ENCODE measurements at regions not wholly inside any gene's neighbourhood (a gene's known extent, or its start where the extent isn't known, plus 50 kb on each side); places are given as distances from the start of the nearest gene placed in this dataset.

DNA sequence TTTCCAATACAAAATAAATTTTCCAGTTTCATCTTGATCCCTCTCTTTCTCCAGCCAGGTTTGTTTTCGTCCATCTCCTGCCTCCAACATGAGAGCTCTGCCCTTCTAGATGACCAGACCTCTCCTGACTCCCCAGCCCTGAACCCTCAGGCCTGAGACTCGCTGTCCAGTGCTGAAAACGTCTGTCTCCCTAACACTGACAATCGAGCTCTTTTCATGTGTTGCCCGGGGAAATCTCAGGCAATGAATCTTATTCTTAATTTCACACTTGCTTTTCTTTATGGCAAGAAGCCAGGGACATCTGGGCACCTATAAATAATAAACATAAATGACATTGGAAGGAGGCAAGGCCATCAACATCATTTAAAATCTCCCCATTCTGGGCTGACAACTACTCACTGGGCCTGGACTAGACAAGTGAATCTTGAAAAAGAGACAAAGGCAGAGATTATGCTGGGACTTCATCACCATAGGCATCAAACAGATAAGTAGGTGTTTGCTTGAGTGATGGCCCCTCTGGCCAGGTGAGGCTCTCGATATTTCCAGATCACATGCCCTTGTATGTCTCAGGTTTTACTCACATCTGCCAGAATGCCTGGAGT lies 274.5 kb upstream of the B3GAT1 start:
- DNase-seq (no peak), ATAC-seq (no peak)
- H3K4me1 ChIP-seq: no peaks in the 10 kb centered on the region
- intact Hi-C loops (cut with DNase I): no loop called here
- no peak overlapping the region for H3K27ac ChIP-seq
- H3K4me3 ChIP-seq: no peak overlapping the region
- H3K27me3 ChIP-seq: peaks cover 28% of the 10 kb centered on the region
- no peaks in the 10 kb centered on the region for H3K36me3 ChIP-seq
- H3K9me3 ChIP-seq: no peaks in the 10 kb centered on the region
- TF ChIP-seq, protein P1, sequence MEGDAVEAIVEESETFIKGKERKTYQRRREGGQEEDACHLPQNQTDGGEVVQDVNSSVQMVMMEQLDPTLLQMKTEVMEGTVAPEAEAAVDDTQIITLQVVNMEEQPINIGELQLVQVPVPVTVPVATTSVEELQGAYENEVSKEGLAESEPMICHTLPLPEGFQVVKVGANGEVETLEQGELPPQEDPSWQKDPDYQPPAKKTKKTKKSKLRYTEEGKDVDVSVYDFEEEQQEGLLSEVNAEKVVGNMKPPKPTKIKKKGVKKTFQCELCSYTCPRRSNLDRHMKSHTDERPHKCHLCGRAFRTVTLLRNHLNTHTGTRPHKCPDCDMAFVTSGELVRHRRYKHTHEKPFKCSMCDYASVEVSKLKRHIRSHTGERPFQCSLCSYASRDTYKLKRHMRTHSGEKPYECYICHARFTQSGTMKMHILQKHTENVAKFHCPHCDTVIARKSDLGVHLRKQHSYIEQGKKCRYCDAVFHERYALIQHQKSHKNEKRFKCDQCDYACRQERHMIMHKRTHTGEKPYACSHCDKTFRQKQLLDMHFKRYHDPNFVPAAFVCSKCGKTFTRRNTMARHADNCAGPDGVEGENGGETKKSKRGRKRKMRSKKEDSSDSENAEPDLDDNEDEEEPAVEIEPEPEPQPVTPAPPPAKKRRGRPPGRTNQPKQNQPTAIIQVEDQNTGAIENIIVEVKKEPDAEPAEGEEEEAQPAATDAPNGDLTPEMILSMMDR (IDR thresholded peaks at IDR 0.05): no peak

DNA sequence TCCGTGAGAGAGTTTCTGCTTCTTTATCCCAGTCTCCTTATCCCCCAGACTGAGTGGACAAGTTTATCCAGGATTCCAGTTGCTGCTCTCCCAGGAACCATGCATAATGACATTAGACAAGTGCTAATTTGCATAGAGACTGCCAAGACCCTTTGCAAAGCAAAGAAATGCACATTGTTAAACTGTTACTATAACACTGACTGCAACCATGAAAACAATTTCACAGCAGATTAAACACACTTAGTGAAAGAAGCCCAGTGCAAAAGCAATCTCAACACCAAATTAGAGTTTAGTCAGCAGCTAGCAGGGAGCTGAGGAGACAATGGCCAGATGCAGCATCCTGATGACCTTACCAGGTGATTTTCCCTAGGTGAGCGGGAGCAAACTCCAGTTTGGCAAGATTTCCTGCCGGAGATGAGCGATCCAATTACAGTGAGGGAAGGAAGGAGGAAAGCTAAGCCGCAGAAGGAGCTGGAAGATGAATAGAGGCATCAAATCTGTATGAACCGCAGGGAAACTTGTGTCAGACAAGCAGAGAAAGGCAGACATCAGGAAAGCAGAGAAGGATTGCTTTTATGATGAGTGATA lies 273.8 kb upstream of the B3GAT1 start:
- no peak for ATAC-seq
- no peaks in the 10 kb centered on the region for H3K4me1 ChIP-seq
- intact Hi-C loops (cut with DNase I): no loop called here
- H3K36me3 ChIP-seq: no peaks in the 10 kb centered on the region
- TF ChIP-seq, protein P1 (IDR thresholded peaks at IDR 0.05): no peak
- no peak for DNase-seq
- H3K9me3 ChIP-seq: no peaks in the 10 kb centered on the region
- no peak overlapping the region for H3K27ac ChIP-seq
- H3K4me3 ChIP-seq: no peak overlapping the region
- H3K27me3 ChIP-seq: peaks cover 22% of the 10 kb centered on the region

DNA sequence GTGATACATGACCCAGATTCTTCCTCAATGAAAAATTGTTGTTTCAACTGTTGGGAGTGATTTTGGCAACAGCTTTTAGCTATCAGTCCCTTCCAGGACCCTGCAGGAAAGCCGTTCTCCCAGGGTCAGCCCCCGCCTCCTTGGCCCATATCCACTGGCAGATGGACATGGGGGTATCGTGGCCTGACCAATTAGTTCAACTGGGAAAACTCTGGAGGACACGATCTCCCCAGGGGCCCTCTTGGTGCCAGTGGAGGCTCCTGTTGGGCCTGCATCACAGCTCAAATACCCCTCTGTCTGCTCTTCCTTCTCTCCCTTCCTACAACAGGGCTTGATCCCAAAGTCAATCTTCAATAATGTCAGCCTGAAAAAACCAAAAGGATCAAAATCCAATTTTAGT lies 272.5 kb upstream of the B3GAT1 start:
- no peaks in the 10 kb centered on the region for H3K36me3 ChIP-seq
- no peak overlapping the region for H3K4me3 ChIP-seq
- H3K4me1 ChIP-seq: no peaks in the 10 kb centered on the region
- TF ChIP-seq, protein P1 (IDR thresholded peaks at IDR 0.05): no peak
- intact Hi-C loops (cut with DNase I): no loop called here
- no peaks in the 10 kb centered on the region for H3K9me3 ChIP-seq
- ATAC-seq (no peak), DNase-seq (no peak)
- H3K27ac ChIP-seq: no peak overlapping the region
- peaks cover 11% of the 10 kb centered on the region for H3K27me3 ChIP-seq

DNA sequence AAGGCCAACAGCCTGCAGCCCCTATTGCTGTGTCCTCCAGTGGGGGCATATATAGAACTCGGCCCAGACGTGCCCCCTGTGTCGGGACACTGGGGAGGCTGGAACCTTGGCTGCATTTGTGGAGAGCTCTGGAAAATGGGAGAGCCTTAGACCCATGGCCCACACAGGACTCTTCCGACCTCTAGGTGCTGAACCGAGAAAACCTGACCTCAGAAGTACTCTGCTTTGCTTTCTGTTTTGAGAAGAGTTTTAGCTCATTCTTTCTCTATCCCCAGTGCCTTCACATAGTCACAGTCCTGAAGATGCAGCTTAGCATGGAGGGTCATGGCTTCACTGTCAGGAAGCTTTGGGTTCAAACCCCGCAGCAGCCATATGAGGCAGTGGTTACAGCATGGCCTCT lies 271.8 kb upstream of the B3GAT1 start:
- TF ChIP-seq, protein P1 (IDR thresholded peaks at IDR 0.05): no peak
- Histone ChIP-seq H3K9me3 (no peaks in the 10 kb centered on the region), H3K27ac (no peak overlapping the region), H3K4me1 (no peaks in the 10 kb centered on the region), H3K4me3 (no peak overlapping the region), H3K36me3 (no peaks in the 10 kb centered on the region), H3K27me3 (peaks cover 4% of the 10 kb centered on the region)
- intact Hi-C loops (cut with DNase I): no loop called here
- ATAC-seq (peak; percentile 9), DNase-seq (no peak)

DNA sequence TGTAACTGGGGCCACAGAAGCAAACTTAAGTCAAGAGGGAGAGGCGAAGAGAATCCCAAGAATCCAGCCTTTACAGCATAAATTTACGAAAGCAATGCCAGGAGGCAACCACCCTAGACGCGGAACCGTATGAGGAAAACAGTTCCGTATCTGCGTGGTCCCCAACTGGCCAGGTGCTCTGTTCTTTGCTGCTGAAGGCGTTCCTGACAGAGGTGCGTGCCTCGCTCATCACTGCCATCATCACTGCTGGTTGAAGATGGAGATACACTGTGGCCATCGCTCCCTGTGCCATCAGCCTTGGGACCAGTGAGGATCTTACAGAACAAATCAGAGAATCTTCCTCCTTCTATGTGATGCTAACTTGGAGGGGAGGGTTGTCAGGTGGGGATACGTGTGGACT lies 270.5 kb upstream of the B3GAT1 start:
- no peaks in the 10 kb centered on the region for H3K4me1 ChIP-seq
- no peaks in the 10 kb centered on the region for H3K36me3 ChIP-seq
- TF ChIP-seq, protein P1 (IDR thresholded peaks at IDR 0.05): no peak
- no peak overlapping the region for H3K4me3 ChIP-seq
- H3K9me3 ChIP-seq: no peaks in the 10 kb centered on the region
- ATAC-seq (no peak), DNase-seq (no peak)
- no peaks in the 10 kb centered on the region for H3K27me3 ChIP-seq
- H3K27ac ChIP-seq: no peak overlapping the region
- intact Hi-C loops (cut with DNase I): no loop called here

Data from upper lobe of right lung (tissue), 1 donor.